ENCODE measurements at regions not wholly inside any gene's neighbourhood (a gene's known extent, or its start where the extent isn't known, plus 50 kb on each side); places are given as distances from the start of the nearest gene placed in this dataset.

GRCh38 chr6:43843097-43843645 is 73.2 kb downstream of the VEGFA start (continued):
- TF ChIP-seq MLLT1 (IDR thresholded peaks at IDR 0.05): peak in 1 of 2 experiments; percentile 66; a peak in 1 of 4 replicates
- TF ChIP-seq ZNF23 (CRISPR knock-in tag; IDR thresholded peaks at IDR 0.05): no peak
- no peak for TF ChIP-seq SLC30A9 (CRISPR knock-in tag; IDR thresholded peaks at IDR 0.05)
- no peak for TF ChIP-seq FOS (IDR thresholded peaks at IDR 0.05; ENCODE audit: extremely low read depth, insufficient read length)
- peak; percentile 95; the same call in 1 of the 2 replicates for TF ChIP-seq ZNF592 (IDR thresholded peaks at IDR 0.05)
- no peak for TF ChIP-seq ASH1L (IDR thresholded peaks at IDR 0.05; ENCODE audit: borderline replicate concordance, low read depth, partially characterized antibody)
- TF ChIP-seq CC2D1A (IDR thresholded peaks at IDR 0.05): no peak
- TF ChIP-seq SMAD1 (IDR thresholded peaks at IDR 0.05; ENCODE audit: low read depth, low read length, partially characterized antibody): no peak
- no peak for TF ChIP-seq PYGO2 (tag; IDR thresholded peaks at IDR 0.05)
- TF ChIP-seq ELK3 (CRISPR knock-in tag; IDR thresholded peaks at IDR 0.05): no peak
- no peak for TF ChIP-seq ZKSCAN8 (CRISPR knock-in tag; IDR thresholded peaks at IDR 0.05)
- no peak for TF ChIP-seq MIER1 (IDR thresholded peaks at IDR 0.05; ENCODE audit: low read depth)
- TF ChIP-seq ZBTB8A (IDR thresholded peaks at IDR 0.05; ENCODE audit: partially characterized antibody): no peak
- no peak for TF ChIP-seq ZNF707 (CRISPR knock-in tag; conservative IDR thresholded peaks at IDR 0.05)
- no peak for TF ChIP-seq GABPA (tag; conservative IDR thresholded peaks at IDR 0.05; ENCODE audit: low read depth)
- TF ChIP-seq MBD2 (IDR thresholded peaks at IDR 0.05; ENCODE audit: borderline replicate concordance, low read depth): no peak; the same call in 1 of the 2 replicates
- no peak for TF ChIP-seq MCM2 (IDR thresholded peaks at IDR 0.05; ENCODE audit: low read depth)
- no peak for TF ChIP-seq ZNF699 (CRISPR knock-in tag; IDR thresholded peaks at IDR 0.05; ENCODE audit: insufficient replicate concordance)
- 0 out of 2 replicates have a peak, but pooled peaks have one; percentile 44 for TF ChIP-seq HMBOX1 (IDR thresholded peaks at IDR 0.05)
- TF ChIP-seq RNF219 (CRISPR knock-in tag; IDR thresholded peaks at IDR 0.05): no peak

Measured in K562 (cell line).